Neural progenitor cell (in vitro differentiated cells): ENCODE measurements at regions not wholly inside any gene's neighbourhood (a gene's known extent, or its start where the extent isn't known, plus 50 kb on each side); places are given as distances from the start of the nearest gene placed in this dataset.

ENCODE experiments used
- EZH2 ChIP-seq: fragments of 200-600 bp; sonication (generic); IDR thresholded peaks from 2 replicates; pipeline ENCODE4 v1.6.1; 2017; ENCODE audit warnings: antibody characterized with exemption, mild to moderate bottlenecking, moderate library complexity
- TF ChIP-seq, protein P1 (sequence below): fragments of 200-600 bp; sonication (generic); IDR thresholded peaks from 2 replicates; pipeline ENCODE4 v1.5.1; 2017; ENCODE audit warnings: antibody characterized with exemption, mild to moderate bottlenecking

DNA sequence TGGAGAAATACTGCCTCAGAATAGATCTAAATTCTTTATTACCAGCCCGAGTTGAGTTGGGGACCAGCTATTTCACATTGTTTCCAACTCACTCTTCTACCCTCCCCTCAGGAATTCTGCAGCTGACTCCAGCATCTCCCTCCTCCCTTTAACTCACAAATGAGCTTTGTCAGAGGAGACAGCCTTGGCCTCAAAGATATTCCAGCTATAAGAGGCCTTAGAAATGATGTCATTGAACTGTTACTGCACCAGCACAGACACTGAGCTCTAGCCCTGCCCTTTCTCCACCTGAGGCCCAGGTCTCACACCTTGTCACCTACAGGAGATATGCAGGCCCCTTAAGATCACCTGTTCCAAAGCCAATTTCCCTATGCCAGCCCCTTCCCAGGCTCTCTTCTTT, 78.4 kb upstream of the ATP10B start:
- TF ChIP-seq, protein P1, sequence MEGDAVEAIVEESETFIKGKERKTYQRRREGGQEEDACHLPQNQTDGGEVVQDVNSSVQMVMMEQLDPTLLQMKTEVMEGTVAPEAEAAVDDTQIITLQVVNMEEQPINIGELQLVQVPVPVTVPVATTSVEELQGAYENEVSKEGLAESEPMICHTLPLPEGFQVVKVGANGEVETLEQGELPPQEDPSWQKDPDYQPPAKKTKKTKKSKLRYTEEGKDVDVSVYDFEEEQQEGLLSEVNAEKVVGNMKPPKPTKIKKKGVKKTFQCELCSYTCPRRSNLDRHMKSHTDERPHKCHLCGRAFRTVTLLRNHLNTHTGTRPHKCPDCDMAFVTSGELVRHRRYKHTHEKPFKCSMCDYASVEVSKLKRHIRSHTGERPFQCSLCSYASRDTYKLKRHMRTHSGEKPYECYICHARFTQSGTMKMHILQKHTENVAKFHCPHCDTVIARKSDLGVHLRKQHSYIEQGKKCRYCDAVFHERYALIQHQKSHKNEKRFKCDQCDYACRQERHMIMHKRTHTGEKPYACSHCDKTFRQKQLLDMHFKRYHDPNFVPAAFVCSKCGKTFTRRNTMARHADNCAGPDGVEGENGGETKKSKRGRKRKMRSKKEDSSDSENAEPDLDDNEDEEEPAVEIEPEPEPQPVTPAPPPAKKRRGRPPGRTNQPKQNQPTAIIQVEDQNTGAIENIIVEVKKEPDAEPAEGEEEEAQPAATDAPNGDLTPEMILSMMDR = no peak
- no peak for TF ChIP-seq EZH2
